DND-41 (cell line): ENCODE measurements at regions not wholly inside any gene's neighbourhood (a gene's known extent, or its start where the extent isn't known, plus 50 kb on each side); places are given as distances from the start of the nearest gene placed in this dataset.

Source experiments
- ATAC-seq: fragments of 200-7000 bp; cut with Tn5 transposase; 3 replicates; pipeline ENCODE4 v1.9.1; 2021; ENCODE audit warnings: low read depth; ENCODE audit not compliant: insufficient read depth
- DNase-seq: peaks from one replicate; pipeline ENCODE4 v3.0.0-alpha.2; 2020
- H2AFZ ChIP-seq: 2 replicates; pipeline ENCODE4 v1.6.0; 2012; ENCODE audit warnings: low read depth, low read length
- H3K27ac ChIP-seq: 2 replicates; pipeline ENCODE4 v1.5.1; 2012; ENCODE audit warnings: low read length, inconsistent platforms
- H3K27me3 ChIP-seq: fragments of 200-600 bp; sonication (generic); 2 replicates; pipeline ENCODE4 v1.6.0; 2012; ENCODE audit warnings: low read length, mild to moderate bottlenecking, inconsistent platforms; ENCODE audit not compliant: insufficient read depth, poor library complexity
- H3K36me3 ChIP-seq: 2 replicates; pipeline ENCODE4 v1.5.1; 2012; ENCODE audit warnings: low read length, inconsistent platforms; ENCODE audit not compliant: insufficient read depth
- H3K4me1 ChIP-seq: 2 replicates; pipeline ENCODE4 v1.5.1; 2012; ENCODE audit warnings: mild to moderate bottlenecking, low read length; ENCODE audit not compliant: insufficient read depth
- H3K4me2 ChIP-seq: 2 replicates; pipeline ENCODE4 v1.6.0; 2012; ENCODE audit warnings: mild to moderate bottlenecking, moderate library complexity, low read length, inconsistent platforms; ENCODE audit not compliant: insufficient read depth
- H3K4me3 ChIP-seq, 2 experiments: fragments of 200-600 bp in 1 of 2; shearing (Covaris generic) in 1 of 2; 2 replicates each; pipeline ENCODE4 v1.5.1; 2012 to 2016; ENCODE audit warnings: inconsistent platforms in 2 of 2, low read length in 2 of 2, mild to moderate bottlenecking in 2 of 2, low read depth in 1 of 2, moderate library complexity in 1 of 2
- H3K79me2 ChIP-seq: 2 replicates; pipeline ENCODE4 v1.6.0; 2012; ENCODE audit warnings: low read length, inconsistent platforms; ENCODE audit not compliant: insufficient read depth
- H3K9ac ChIP-seq: 2 replicates; pipeline ENCODE4 v1.6.0; 2012; ENCODE audit warnings: low read depth, mild to moderate bottlenecking, inconsistent platforms, low read length, moderate library complexity
- H3K9me3 ChIP-seq: 2 replicates; pipeline ENCODE4 v1.5.1; 2012; ENCODE audit warnings: low read length, moderate library complexity, mild to moderate bottlenecking, inconsistent platforms; ENCODE audit not compliant: insufficient read depth, severe bottlenecking
- H4K20me1 ChIP-seq: 2 replicates; pipeline ENCODE4 v1.6.0; 2012; ENCODE audit warnings: low read length; ENCODE audit not compliant: insufficient read depth
- CTCF ChIP-seq: IDR thresholded peaks from 2 replicates; pipeline ENCODE4 v1.5.1; 2012; ENCODE audit warnings: borderline replicate concordance, low read length, moderate library complexity, mild to moderate bottlenecking; ENCODE audit not compliant: poor library complexity, severe bottlenecking; ENCODE audit errors: extremely low read depth
- EZH2 ChIP-seq: IDR thresholded peaks from 3 replicates; pipeline ENCODE4 v1.6.1; 2012; ENCODE audit warnings: borderline replicate concordance, low read depth, mild to moderate bottlenecking, moderate library complexity, low read length, inconsistent platforms; ENCODE audit not compliant: severe bottlenecking

- Histone ChIP-seq H3K9me3 (no peaks in the 10 kb centered on the region), H2AFZ (no peak overlapping the region), H3K4me1 (no peaks in the 10 kb centered on the region), H3K4me3 (no peak overlapping the region), H3K36me3 (no peaks in the 10 kb centered on the region), H3K4me2 (no peak overlapping the region), H4K20me1 (no peaks in the 10 kb centered on the region), H3K27me3 (no peaks in the 10 kb centered on the region), H3K9ac (no peak overlapping the region), H3K79me2 (no peaks in the 10 kb centered on the region), H3K27ac (no peak overlapping the region)
- DNase-seq (no peak), ATAC-seq (no peak)
- TF ChIP-seq EZH2 = no peak
- TF ChIP-seq CTCF = no peak
Measured at GRCh38 chr5:7012057-7012456, 298.8 kb downstream of the TENT4A start.

GRCh38 chr5:7014611-7015010, 301.4 kb downstream of the TENT4A start:
- Histone ChIP-seq H4K20me1 (no peaks in the 10 kb centered on the region), H3K4me1 (no peaks in the 10 kb centered on the region), H3K4me3 (no peak overlapping the region), H3K36me3 (no peaks in the 10 kb centered on the region), H2AFZ (no peak overlapping the region), H3K4me2 (no peak overlapping the region), H3K27me3 (no peaks in the 10 kb centered on the region), H3K9ac (no peak overlapping the region), H3K9me3 (no peaks in the 10 kb centered on the region), H3K27ac (no peak overlapping the region), H3K79me2 (no peaks in the 10 kb centered on the region)
- DNase-seq (no peak), ATAC-seq (no peak)
- no peak for TF ChIP-seq EZH2
- no peak for TF ChIP-seq CTCF

GRCh38 chr5:7015586-7016256, 302.5 kb downstream of the TENT4A start:
- Histone ChIP-seq H3K4me2 (no peak overlapping the region), H3K79me2 (no peaks in the 10 kb centered on the region), H3K9ac (no peak overlapping the region), H3K9me3 (no peaks in the 10 kb centered on the region), H2AFZ (no peak overlapping the region), H4K20me1 (no peaks in the 10 kb centered on the region), H3K4me3 (no peak overlapping the region), H3K4me1 (no peaks in the 10 kb centered on the region), H3K27me3 (no peaks in the 10 kb centered on the region), H3K27ac (no peak overlapping the region), H3K36me3 (no peaks in the 10 kb centered on the region)
- DNase-seq = no peak
- no peak for ATAC-seq
- TF ChIP-seq EZH2 (no peak), CTCF (no peak)
